MV-4-11 (cell line): ENCODE measurements at regions not wholly inside any gene's neighbourhood (a gene's known extent, or its start where the extent isn't known, plus 50 kb on each side); places are given as distances from the start of the nearest gene placed in this dataset.
"Not testable (repeated sequence)": the region's sequence is repeated elsewhere in the genome, so short reads cannot be mapped to it uniquely, and the experiment has no call there.

Experiments
- DNase-seq: peaks from one replicate; lab custom pipeline; 2025; lab: John Stamatoyannopoulos, UW

GRCh38 chr4:123600987-123601904 lies 204.7 kb downstream of the SPRY1 start:
- no peak for DNase-seq

- no peak for DNase-seq
Observed at GRCh38 chr4:123602007-123602406, 205.4 kb downstream of the SPRY1 start.

GRCh38 chr4:123603165-123603564 lies 206.6 kb downstream of the SPRY1 start:
- peak; percentile 48 for DNase-seq

GRCh38 chr4:123605797-123606196 lies 209.2 kb downstream of the SPRY1 start:
- DNase-seq, result not testable (repeated sequence)

GRCh38 chr4:123606336-123606735 lies 209.7 kb downstream of the SPRY1 start:
- DNase-seq, result no peak

GRCh38 chr4:123606946-123607542 lies 210.4 kb downstream of the SPRY1 start:
- peak; percentile 88 for DNase-seq

- DNase-seq, result no peak
Observed at GRCh38 chr4:123609829-123610228, 213.2 kb downstream of the SPRY1 start.

GRCh38 chr4:123613586-123614344 lies 217.2 kb downstream of the SPRY1 start:
- no peak for DNase-seq

GRCh38 chr4:123615901-123616300 lies 219.3 kb downstream of the SPRY1 start:
- DNase-seq, result no peak

- DNase-seq, result peak; percentile 94
Observed at GRCh38 chr4:123616951-123617461, 220.4 kb downstream of the SPRY1 start.

- DNase-seq, result no peak
Observed at GRCh38 chr4:123617791-123618190, 221.2 kb downstream of the SPRY1 start.

GRCh38 chr4:123618606-123619005 lies 222.0 kb downstream of the SPRY1 start:
- DNase-seq, result peak; percentile 55

GRCh38 chr4:123619326-123619725 lies 222.7 kb downstream of the SPRY1 start:
- no peak for DNase-seq

GRCh38 chr4:123619895-123620294 lies 223.3 kb downstream of the SPRY1 start:
- DNase-seq, result no peak

GRCh38 chr4:123621072-123621705 lies 224.6 kb downstream of the SPRY1 start:
- peak; percentile 90 for DNase-seq

GRCh38 chr4:123622572-123622971 lies 226.0 kb downstream of the SPRY1 start:
- DNase-seq, result no peak

- no peak for DNase-seq
Observed at GRCh38 chr4:123623611-123624010, 227.0 kb downstream of the SPRY1 start.

- peak; percentile 65 for DNase-seq
Observed at GRCh38 chr4:123624959-123625358, 228.4 kb downstream of the SPRY1 start.

GRCh38 chr4:123628288-123628687 lies 231.7 kb downstream of the SPRY1 start:
- DNase-seq, result no peak

- peak; percentile 66 for DNase-seq
Observed at GRCh38 chr4:123631786-123632692, 235.4 kb downstream of the SPRY1 start.

- no peak for DNase-seq
Observed at GRCh38 chr4:123632693-123633030, 236.1 kb downstream of the SPRY1 start.
